ENCODE measurements at regions not wholly inside any gene's neighbourhood (a gene's known extent, or its start where the extent isn't known, plus 50 kb on each side); places are given as distances from the start of the nearest gene placed in this dataset.

GRCh38 chrX:96246436-96246835 lies 438.2 kb upstream of the DIAPH2 start:
- TF ChIP-seq CTCF (conservative IDR thresholded peaks at IDR 0.05 in 1 of 2, IDR thresholded peaks at IDR 0.05 in 1 of 2; ENCODE audit: extremely low read depth in 1 of 2, insufficient read depth in 1 of 2, low read depth in 1 of 2, low read length in 2 of 2) (no peak), EZH2 (IDR thresholded peaks at IDR 0.05; ENCODE audit: borderline replicate concordance, low read length) (no peak)
